IMR-90 (cell line): ENCODE measurements at regions not wholly inside any gene's neighbourhood (a gene's known extent, or its start where the extent isn't known, plus 50 kb on each side); places are given as distances from the start of the nearest gene placed in this dataset.

Experiments
- FOS ChIP-seq: fragments of 150-350 bp; IDR thresholded peaks from 2 replicates; pipeline ENCODE4 v1.6.1; 2016; ENCODE audit warnings: low read depth, low read length
- MXI1 ChIP-seq: IDR thresholded peaks from 2 replicates; pipeline ENCODE4 v1.6.1; 2012; ENCODE audit warnings: low read depth, mild to moderate bottlenecking, low read length, moderate library complexity, borderline replicate concordance
- POLR2A ChIP-seq: IDR thresholded peaks from 2 replicates; pipeline ENCODE4 v1.6.1; 2012; ENCODE audit warnings: mild to moderate bottlenecking, low read depth, low read length
- RFX5 ChIP-seq: IDR thresholded peaks from 2 replicates; pipeline ENCODE4 v1.8.0; 2012; ENCODE audit warnings: low read depth, mild to moderate bottlenecking, low read length, moderate library complexity
- TF ChIP-seq, protein P1 (sequence below): conservative IDR thresholded peaks from 2 replicates; pipeline ENCODE4 v1.5.1; 2012; ENCODE audit warnings: mild to moderate bottlenecking, low read depth, low read length, improper control_type of control experiment

- TF ChIP-seq POLR2A (no peak), RFX5 (no peak), FOS (no peak), MXI1 (no peak)
- TF ChIP-seq, protein P1, sequence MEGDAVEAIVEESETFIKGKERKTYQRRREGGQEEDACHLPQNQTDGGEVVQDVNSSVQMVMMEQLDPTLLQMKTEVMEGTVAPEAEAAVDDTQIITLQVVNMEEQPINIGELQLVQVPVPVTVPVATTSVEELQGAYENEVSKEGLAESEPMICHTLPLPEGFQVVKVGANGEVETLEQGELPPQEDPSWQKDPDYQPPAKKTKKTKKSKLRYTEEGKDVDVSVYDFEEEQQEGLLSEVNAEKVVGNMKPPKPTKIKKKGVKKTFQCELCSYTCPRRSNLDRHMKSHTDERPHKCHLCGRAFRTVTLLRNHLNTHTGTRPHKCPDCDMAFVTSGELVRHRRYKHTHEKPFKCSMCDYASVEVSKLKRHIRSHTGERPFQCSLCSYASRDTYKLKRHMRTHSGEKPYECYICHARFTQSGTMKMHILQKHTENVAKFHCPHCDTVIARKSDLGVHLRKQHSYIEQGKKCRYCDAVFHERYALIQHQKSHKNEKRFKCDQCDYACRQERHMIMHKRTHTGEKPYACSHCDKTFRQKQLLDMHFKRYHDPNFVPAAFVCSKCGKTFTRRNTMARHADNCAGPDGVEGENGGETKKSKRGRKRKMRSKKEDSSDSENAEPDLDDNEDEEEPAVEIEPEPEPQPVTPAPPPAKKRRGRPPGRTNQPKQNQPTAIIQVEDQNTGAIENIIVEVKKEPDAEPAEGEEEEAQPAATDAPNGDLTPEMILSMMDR, result no peak
These were observed 447.4 kb upstream of the TUSC1 start for GRCh38 chr9:26125693-26126092.
